ENCODE measurements at regions not wholly inside any gene's neighbourhood (a gene's known extent, or its start where the extent isn't known, plus 50 kb on each side); places are given as distances from the start of the nearest gene placed in this dataset.

DNA sequence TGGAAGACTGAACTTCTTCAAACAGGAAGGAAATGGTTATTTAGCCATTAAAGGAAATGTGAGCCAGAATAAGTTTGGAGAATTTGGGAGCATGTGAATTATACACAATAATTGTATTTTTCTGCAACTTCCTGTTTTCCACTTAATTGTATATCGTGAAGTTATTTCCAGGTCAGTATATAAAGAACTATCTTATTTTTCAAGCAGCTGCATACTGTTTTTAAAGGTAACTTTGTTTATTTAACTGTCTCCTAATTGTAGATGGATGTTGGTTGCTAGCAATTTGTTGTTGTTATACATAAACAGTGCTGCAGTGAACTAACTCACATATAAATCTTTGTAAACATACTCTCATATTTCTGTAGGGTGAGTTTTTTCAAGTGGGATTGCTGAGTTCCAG lies 180.3 kb downstream of the HLX start:
- TF ChIP-seq CTCF (IDR thresholded peaks at IDR 0.05; ENCODE audit: insufficient read depth, low read depth, low read length) (no peak), EZH2 (IDR thresholded peaks at IDR 0.05; ENCODE audit: insufficient read depth, low read length) (no peak)

Measured in astrocyte (in vitro differentiated cells and primary cell).